SH-SY5Y (cell line): ENCODE measurements at regions not wholly inside any gene's neighbourhood (a gene's known extent, or its start where the extent isn't known, plus 50 kb on each side); places are given as distances from the start of the nearest gene placed in this dataset.
"Not testable (repeated sequence)": the region's sequence is repeated elsewhere in the genome, so short reads cannot be mapped to it uniquely, and the experiment has no call there.

Experiments
- GATA2 ChIP-seq: IDR thresholded peaks from 2 replicates; pipeline ENCODE4 v1.6.1; 2011; ENCODE audit warnings: mild to moderate bottlenecking, low read depth, low read length
- GATA3 ChIP-seq: IDR thresholded peaks from 2 replicates; pipeline ENCODE4 v1.6.1; 2011; ENCODE audit warnings: low read depth, mild to moderate bottlenecking, low read length, moderate library complexity

DNA sequence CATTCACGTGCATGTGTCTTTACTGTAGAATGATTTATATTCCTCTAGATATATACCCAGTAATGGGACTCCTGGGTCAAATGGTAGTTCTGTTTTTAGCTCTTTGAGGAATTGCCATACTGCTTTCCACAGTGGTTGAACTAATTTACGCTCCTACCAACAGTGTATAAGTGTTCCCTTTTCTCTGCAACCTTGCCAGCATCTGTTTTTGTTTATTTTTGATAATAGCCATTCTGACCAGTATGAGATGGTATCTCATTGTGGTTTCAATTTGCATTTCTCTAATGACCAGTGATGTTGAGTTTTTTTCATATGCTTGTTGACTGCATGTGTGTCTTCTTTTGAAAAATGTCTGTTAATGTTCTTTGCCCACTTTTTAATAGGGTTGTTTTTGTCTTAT, 236.8 kb upstream of the IRF2BP2 start:
- TF ChIP-seq GATA2: not testable (repeated sequence)
- peak; percentile 35; the same call in 1 of the 2 replicates for TF ChIP-seq GATA3
